K562 (cell line): ENCODE measurements at regions not wholly inside any gene's neighbourhood (a gene's known extent, or its start where the extent isn't known, plus 50 kb on each side); places are given as distances from the start of the nearest gene placed in this dataset.

Source experiments
- ATAC-seq: fragments of 200-7000 bp; cut with Tn5 transposase; 3 replicates; pipeline ENCODE4 v1.9.1; 2020; ENCODE audit warnings: moderate library complexity
- BruUV-seq: library from RNA; stranded (reverse); fragments of 400-500 nt; replicated peaks from 2 replicates; lab custom pipeline; 2021; lab: Mats Ljungman, UMichigan
- CTCF ChIA-PET: fragments of 300-600 bp; formaldehyde crosslinking; extraction: SDS; loops from one replicate; lab custom pipeline; 2021; ENCODE audit warnings: low intra/inter-chr PET ratio; lab: Yijun Ruan, JAX
- POLR2A ChIA-PET: fragments of 300-600, 350-650 bp; sonication (Branson Sonifier 250); formaldehyde crosslinking; extraction: SDS; loops from one replicate; lab custom pipeline; 2021; ENCODE audit warnings: antibody characterized with exemption, inconsistent platforms; lab: Yijun Ruan, JAX
- DNase-seq, 4 experiments: peaks; one replicate each; pipeline versions ENCODE4 v3.0.0 to v3.0.0-alpha.2; 2011 to 2018; ENCODE audit warnings: low spot score in 3 of 4, mixed read lengths in 3 of 4; ENCODE audit errors: extremely low read depth in 1 of 4
- FAIRE-seq: peaks from 2 replicates; lab custom pipeline; 2011; peaks lifted over from hg19 to GRCh38; lab: Jason Lieb, UNC
- H2AFZ ChIP-seq: 2 replicates; pipeline ENCODE4 v1.6.0; 2011; ENCODE audit warnings: low read depth, low read length, control low read depth, inconsistent platforms
- H3K27ac ChIP-seq: fragments of 200-600 bp; 3 replicates; pipeline ENCODE4 v1.8.0; 2011; ENCODE audit warnings: low read depth, mild to moderate bottlenecking, control low read depth, inconsistent platforms, low read length, moderate library complexity, mixed read lengths; ENCODE audit errors: extremely low read depth
- H3K27me3 ChIP-seq, 2 experiments: fragments of 300-600 bp in 1 of 2; 2 replicates in 1 of 2; 3 replicates in 1 of 2; pipeline versions ENCODE4 v1.6.0 to v1.8.0; 2011; ENCODE audit warnings: inconsistent platforms in 2 of 2, low read length in 2 of 2, mild to moderate bottlenecking in 1 of 2, mixed read lengths in 1 of 2, moderate library complexity in 1 of 2; ENCODE audit not compliant: control insufficient read depth in 2 of 2, insufficient read depth in 2 of 2
- H3K36me3 ChIP-seq: fragments of 300-600 bp; 3 replicates; pipeline ENCODE4 v1.8.0; 2011; ENCODE audit warnings: mild to moderate bottlenecking, low read length, inconsistent platforms; ENCODE audit not compliant: control insufficient read depth, insufficient read depth
- H3K4me1 ChIP-seq, 2 experiments: fragments of 200-600 bp in 1 of 2; replicated peaks in 1 of 2; 2 replicates in 1 of 2; 3 replicates in 1 of 2; pipeline versions ENCODE4 v1.5.1 to v1.8.0; 2011; ENCODE audit warnings: inconsistent platforms in 2 of 2, low read length in 2 of 2, mild to moderate bottlenecking in 1 of 2, mixed read lengths in 1 of 2, moderate library complexity in 1 of 2; ENCODE audit not compliant: control insufficient read depth in 2 of 2, insufficient read depth in 2 of 2
- H3K4me2 ChIP-seq: 2 replicates; pipeline ENCODE4 v1.6.1; 2011; ENCODE audit warnings: low read length, control low read depth, inconsistent platforms, mixed read lengths; ENCODE audit not compliant: insufficient read depth
- H3K4me3 ChIP-seq: fragments of 200-600 bp; sonication (generic), shearing (Covaris generic); 2 replicates; pipeline ENCODE4 v1.5.1; 2016; ENCODE audit warnings: control low read depth, inconsistent platforms
- H3K79me2 ChIP-seq: fragments of 200-600 bp; 3 replicates; pipeline ENCODE4 v1.8.0; 2011; ENCODE audit warnings: low read length, inconsistent platforms; ENCODE audit not compliant: control insufficient read depth, insufficient read depth
- H3K9ac ChIP-seq, 2 experiments: 2 replicates each; pipeline versions ENCODE4 v1.6.0 to v1.6.1; 2011; ENCODE audit warnings: low read depth in 2 of 2, low read length in 2 of 2, control low read depth in 1 of 2, inconsistent platforms in 1 of 2, mild to moderate bottlenecking in 1 of 2, mixed read lengths in 1 of 2; ENCODE audit not compliant: insufficient read depth in 1 of 2
- H3K9me1 ChIP-seq: one replicate; pipeline ENCODE4 v1.6.0; 2011; ENCODE audit warnings: inconsistent platforms, mild to moderate bottlenecking, low read length, moderate library complexity; ENCODE audit not compliant: control insufficient read depth, insufficient read depth
- H3K9me3 ChIP-seq: replicated peaks from 2 replicates; pipeline ENCODE4 v1.5.1; 2011; ENCODE audit warnings: low read depth, low read length, inconsistent platforms; ENCODE audit not compliant: control insufficient read depth, insufficient read depth
- H4K20me1 ChIP-seq: replicated peaks from 2 replicates; pipeline ENCODE4 v1.6.1; 2011; ENCODE audit warnings: low read length, inconsistent platforms, mixed read lengths; ENCODE audit not compliant: control insufficient read depth, insufficient read depth
- BRD4 ChIP-seq: fragments of 200-600 bp; sonication (generic); IDR thresholded peaks from 2 replicates; pipeline ENCODE4 v1.6.1; 2017; ENCODE audit warnings: inconsistent platforms
- CCNT2 ChIP-seq: IDR thresholded peaks from 2 replicates; pipeline ENCODE4 v1.6.1; 2011; ENCODE audit warnings: borderline replicate concordance, low read depth, mild to moderate bottlenecking, moderate library complexity, mixed read lengths, low read length; ENCODE audit not compliant: insufficient read length; ENCODE audit errors: extremely low read depth
- CHD2 ChIP-seq: IDR thresholded peaks from 2 replicates; pipeline ENCODE4 v1.6.1; 2011; ENCODE audit warnings: low read depth, low read length
- MEF2A ChIP-seq: IDR thresholded peaks from 2 replicates; pipeline ENCODE4 v1.6.1; 2011; ENCODE audit warnings: low read depth, mild to moderate bottlenecking, low read length, moderate library complexity; ENCODE audit not compliant: control insufficient read depth
- NR3C1 ChIP-seq: sonication (generic); formaldehyde crosslinking; IDR thresholded peaks from 2 replicates; pipeline ENCODE4 v1.8.1; 2022; ENCODE audit warnings: missing genetic modification reagents
- PCBP2 ChIP-seq: fragments of 200-400 bp; formaldehyde crosslinking; IDR thresholded peaks from 2 replicates; pipeline ENCODE4 v1.6.1; 2018; ENCODE audit warnings: low read length, low read depth, mild to moderate bottlenecking, moderate library complexity; ENCODE audit not compliant: poor library complexity, severe bottlenecking
- PHB2 ChIP-seq: fragments of 450-650 bp; IDR thresholded peaks from 2 replicates; pipeline ENCODE4 v1.6.1; 2017; ENCODE audit warnings: low read depth
- SMARCA4 ChIP-seq: fragments of 450-650 bp; IDR thresholded peaks from 2 replicates; pipeline ENCODE4 v1.6.1; 2016
- ZC3H11A ChIP-seq: IDR thresholded peaks from 2 replicates; pipeline ENCODE4 v1.6.1; 2012; ENCODE audit warnings: low read depth, low read length, improper control_type of control experiment
- ZNF584 ChIP-seq: fragments of 200-800 bp; sonication (Bioruptor generic); IDR thresholded peaks from 2 replicates; pipeline ENCODE4 v1.6.1; 2016; ENCODE audit warnings: low read depth, mild to moderate bottlenecking, missing genetic modification characterization, missing compliant biosample characterization
- WGBS: fragments of 100-300 bp; shearing (Covaris generic); methylation state at CpG from one replicate; pipeline ENCODE4 v1.1.6; 2016; ENCODE audit warnings: low coverage, mixed read lengths; ENCODE audit not compliant: insufficient coverage; ENCODE audit errors: missing lambda C conversion rate; 5-methylcytosine and 5-hydroxymethylcytosine counted together
- in situ Hi-C: fragments of 300-500 bp; cut with MboI; formaldehyde crosslinking; loops from 4 replicates; pipeline ENCODE4 v1.15.0; 2018; ENCODE audit warnings: inconsistent platforms, mixed read lengths
- intact Hi-C: fragments of 100-400 bp; cut with micrococcal nuclease; formaldehyde crosslinking; loops from 2 replicates; pipeline ENCODE4 v1.14.2; 2022
- TF ChIP-seq, protein P1 (sequence below): fragments of 450-650 bp; formaldehyde crosslinking; IDR thresholded peaks from 2 replicates; pipeline ENCODE4 v1.4.0; 2022; ENCODE audit warnings: missing genetic modification characterization
- TF ChIP-seq, protein P2 (sequence below): fragments of 450-650 bp; IDR thresholded peaks from 2 replicates; pipeline ENCODE4 v1.6.1; 2017; ENCODE audit warnings: antibody characterized with exemption
- TF ChIP-seq, protein P3 (sequence below): fragments of 200-800 bp; sonication (Bioruptor generic); IDR thresholded peaks from 2 replicates; pipeline ENCODE4 v1.6.1; 2017; ENCODE audit warnings: missing genetic modification characterization, missing compliant biosample characterization
- TF ChIP-seq, protein P4 (sequence below): fragments of 450-650 bp; formaldehyde crosslinking; conservative IDR thresholded peaks from 2 replicates; pipeline ENCODE4 v1.4.0; 2022; ENCODE audit warnings: mild to moderate bottlenecking, missing genetic modification characterization

DNA sequence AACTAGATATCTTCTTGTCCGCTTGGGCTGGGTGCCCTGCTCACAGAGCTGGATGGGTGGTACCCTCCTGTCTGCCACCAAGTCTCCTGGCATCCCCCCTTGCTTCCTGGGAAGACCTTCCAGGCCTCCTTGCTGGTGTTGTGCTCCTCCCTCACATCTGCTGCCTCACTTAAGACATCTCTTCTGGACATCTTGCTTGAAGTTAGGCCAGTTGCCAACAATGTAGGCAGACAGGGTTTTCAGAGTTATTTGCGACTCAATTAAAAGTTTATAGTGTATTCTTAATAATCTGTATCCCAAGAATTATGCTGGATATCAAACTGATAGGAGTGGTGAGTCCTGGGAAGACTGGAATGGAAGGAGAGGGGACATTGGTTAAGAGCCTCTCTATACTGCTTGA, 64.0 kb upstream of the TNRC6B start (continued):
- TF ChIP-seq MEF2A = no peak
- no peak for TF ChIP-seq PHB2
- TF ChIP-seq, protein P1, sequence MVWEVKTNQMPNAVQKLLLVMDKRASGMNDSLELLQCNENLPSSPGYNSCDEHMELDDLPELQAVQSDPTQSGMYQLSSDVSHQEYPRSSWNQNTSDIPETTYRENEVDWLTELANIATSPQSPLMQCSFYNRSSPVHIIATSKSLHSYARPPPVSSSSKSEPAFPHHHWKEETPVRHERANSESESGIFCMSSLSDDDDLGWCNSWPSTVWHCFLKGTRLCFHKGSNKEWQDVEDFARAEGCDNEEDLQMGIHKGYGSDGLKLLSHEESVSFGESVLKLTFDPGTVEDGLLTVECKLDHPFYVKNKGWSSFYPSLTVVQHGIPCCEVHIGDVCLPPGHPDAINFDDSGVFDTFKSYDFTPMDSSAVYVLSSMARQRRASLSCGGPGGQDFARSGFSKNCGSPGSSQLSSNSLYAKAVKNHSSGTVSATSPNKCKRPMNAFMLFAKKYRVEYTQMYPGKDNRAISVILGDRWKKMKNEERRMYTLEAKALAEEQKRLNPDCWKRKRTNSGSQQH (CRISPR knock-in tag) = no peak

DNA sequence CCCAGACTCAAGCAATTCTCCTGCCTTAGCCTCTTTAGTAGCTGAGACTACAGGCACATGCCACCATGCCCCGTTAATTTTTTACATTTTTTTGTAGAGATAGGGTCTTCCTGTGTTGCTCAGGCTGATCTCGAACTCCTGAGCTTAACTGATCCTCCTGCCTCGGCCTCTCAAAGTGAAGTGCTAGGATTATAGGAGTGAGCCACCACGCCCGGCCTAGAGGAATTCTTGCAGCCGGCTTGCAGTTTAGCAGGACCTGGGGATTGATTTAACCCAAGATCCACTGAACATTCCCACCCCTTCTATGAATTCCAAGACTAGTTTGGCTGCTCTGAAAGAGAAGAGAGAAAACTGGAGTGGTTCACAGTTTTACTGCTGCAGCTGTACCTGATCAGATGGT, 63.3 kb upstream of the TNRC6B start:
- no peak for ATAC-seq
- Histone ChIP-seq H4K20me1 (no peaks in the 10 kb centered on the region; the same call in none of the 2 replicates), H3K36me3 (no peaks in the 10 kb centered on the region), H3K9me3 (no peaks in the 10 kb centered on the region), H3K79me2 (no peaks in the 10 kb centered on the region), H3K4me1 (peaks cover 4 to 8% of the 10 kb centered on the region in 2 experiments; a peak in 3 of 5 replicates), H3K9ac (no peak overlapping the region), H3K4me3 (no peak overlapping the region), H3K27me3 (no peaks in the 10 kb centered on the region), H3K4me2 (no peak overlapping the region), H3K27ac (no peak overlapping the region), H3K9me1 (no peaks in the 10 kb centered on the region), H2AFZ (no peak overlapping the region)
- CTCF ChIA-PET = no interaction called here
- intact Hi-C loops (no loop called here), in situ Hi-C loops (no loop called here)
- BruUV-seq = no TSS peak
- no peak for DNase-seq
- 43% methylated on average over 5 of the region's 6 CpGs for WGBS
- FAIRE-seq = no peak
- POLR2A ChIA-PET = no interaction called here
- TF ChIP-seq ZNF584 (no peak), NR3C1 (no peak), CHD2 (no peak), CCNT2 (no peak), ZC3H11A (no peak), PCBP2 (no peak), SMARCA4 (no peak), BRD4 (no peak)
- TF ChIP-seq, protein P2, sequence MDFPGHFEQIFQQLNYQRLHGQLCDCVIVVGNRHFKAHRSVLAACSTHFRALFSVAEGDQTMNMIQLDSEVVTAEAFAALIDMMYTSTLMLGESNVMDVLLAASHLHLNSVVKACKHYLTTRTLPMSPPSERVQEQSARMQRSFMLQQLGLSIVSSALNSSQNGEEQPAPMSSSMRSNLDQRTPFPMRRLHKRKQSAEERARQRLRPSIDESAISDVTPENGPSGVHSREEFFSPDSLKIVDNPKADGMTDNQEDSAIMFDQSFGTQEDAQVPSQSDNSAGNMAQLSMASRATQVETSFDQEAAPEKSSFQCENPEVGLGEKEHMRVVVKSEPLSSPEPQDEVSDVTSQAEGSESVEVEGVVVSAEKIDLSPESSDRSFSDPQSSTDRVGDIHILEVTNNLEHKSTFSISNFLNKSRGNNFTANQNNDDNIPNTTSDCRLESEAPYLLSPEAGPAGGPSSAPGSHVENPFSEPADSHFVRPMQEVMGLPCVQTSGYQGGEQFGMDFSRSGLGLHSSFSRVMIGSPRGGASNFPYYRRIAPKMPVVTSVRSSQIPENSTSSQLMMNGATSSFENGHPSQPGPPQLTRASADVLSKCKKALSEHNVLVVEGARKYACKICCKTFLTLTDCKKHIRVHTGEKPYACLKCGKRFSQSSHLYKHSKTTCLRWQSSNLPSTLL = no peak
- TF ChIP-seq, protein P3, sequence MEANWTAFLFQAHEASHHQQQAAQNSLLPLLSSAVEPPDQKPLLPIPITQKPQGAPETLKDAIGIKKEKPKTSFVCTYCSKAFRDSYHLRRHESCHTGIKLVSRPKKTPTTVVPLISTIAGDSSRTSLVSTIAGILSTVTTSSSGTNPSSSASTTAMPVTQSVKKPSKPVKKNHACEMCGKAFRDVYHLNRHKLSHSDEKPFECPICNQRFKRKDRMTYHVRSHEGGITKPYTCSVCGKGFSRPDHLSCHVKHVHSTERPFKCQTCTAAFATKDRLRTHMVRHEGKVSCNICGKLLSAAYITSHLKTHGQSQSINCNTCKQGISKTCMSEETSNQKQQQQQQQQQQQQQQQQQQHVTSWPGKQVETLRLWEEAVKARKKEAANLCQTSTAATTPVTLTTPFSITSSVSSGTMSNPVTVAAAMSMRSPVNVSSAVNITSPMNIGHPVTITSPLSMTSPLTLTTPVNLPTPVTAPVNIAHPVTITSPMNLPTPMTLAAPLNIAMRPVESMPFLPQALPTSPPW (CRISPR knock-in tag) = no peak
- TF ChIP-seq, protein P4, sequence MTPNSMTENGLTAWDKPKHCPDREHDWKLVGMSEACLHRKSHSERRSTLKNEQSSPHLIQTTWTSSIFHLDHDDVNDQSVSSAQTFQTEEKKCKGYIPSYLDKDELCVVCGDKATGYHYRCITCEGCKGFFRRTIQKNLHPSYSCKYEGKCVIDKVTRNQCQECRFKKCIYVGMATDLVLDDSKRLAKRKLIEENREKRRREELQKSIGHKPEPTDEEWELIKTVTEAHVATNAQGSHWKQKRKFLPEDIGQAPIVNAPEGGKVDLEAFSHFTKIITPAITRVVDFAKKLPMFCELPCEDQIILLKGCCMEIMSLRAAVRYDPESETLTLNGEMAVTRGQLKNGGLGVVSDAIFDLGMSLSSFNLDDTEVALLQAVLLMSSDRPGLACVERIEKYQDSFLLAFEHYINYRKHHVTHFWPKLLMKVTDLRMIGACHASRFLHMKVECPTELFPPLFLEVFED (CRISPR knock-in tag) = no peak
